H4 (cell line): ENCODE measurements at regions not wholly inside any gene's neighbourhood (a gene's known extent, or its start where the extent isn't known, plus 50 kb on each side); places are given as distances from the start of the nearest gene placed in this dataset.

Source experiments
- DNase-seq: peaks from one replicate; pipeline ENCODE4 v3.0.0-alpha.2; 2015; ENCODE audit warnings: low spot score

GRCh38 chr10:33739031-33739430 lies 404.6 kb upstream of the NRP1 start:
- no peak for DNase-seq

- DNase-seq = no peak
Measured at GRCh38 chr10:33735464-33735923, 401.0 kb upstream of the NRP1 start.

- DNase-seq = no peak
Measured at GRCh38 chr10:33734393-33735155, 400.1 kb upstream of the NRP1 start.

- no peak for DNase-seq
Measured at GRCh38 chr10:33733058-33733457, 398.6 kb upstream of the NRP1 start.

GRCh38 chr10:33732161-33732680 lies 397.8 kb upstream of the NRP1 start:
- no peak for DNase-seq

GRCh38 chr10:33731322-33731721 lies 396.9 kb upstream of the NRP1 start:
- DNase-seq = no peak

GRCh38 chr10:33725430-33725829 lies 391.0 kb upstream of the NRP1 start:
- no peak for DNase-seq

- DNase-seq = no peak
Measured at GRCh38 chr10:33723181-33723580, 388.7 kb upstream of the NRP1 start.

- DNase-seq = peak; percentile 5
Measured at GRCh38 chr10:33722067-33722466, 387.6 kb upstream of the NRP1 start.

GRCh38 chr10:33721509-33721908 lies 387.0 kb upstream of the NRP1 start:
- DNase-seq = no peak

- no peak for DNase-seq
Measured at GRCh38 chr10:33720161-33720560, 385.7 kb upstream of the NRP1 start.

- DNase-seq = peak; percentile 3
Measured at GRCh38 chr10:33719005-33719703, 384.7 kb upstream of the NRP1 start.

GRCh38 chr10:33716501-33717267 lies 382.2 kb upstream of the NRP1 start:
- DNase-seq = no peak

- DNase-seq = no peak
Measured at GRCh38 chr10:33715303-33715975, 381.0 kb upstream of the NRP1 start.

- no peak for DNase-seq
Measured at GRCh38 chr10:33712825-33713224, 378.4 kb upstream of the NRP1 start.

GRCh38 chr10:33710006-33710405 lies 375.5 kb upstream of the NRP1 start:
- DNase-seq = no peak

GRCh38 chr10:33709008-33709753 lies 374.7 kb upstream of the NRP1 start:
- DNase-seq = no peak

GRCh38 chr10:33708561-33708960 lies 374.1 kb upstream of the NRP1 start:
- no peak for DNase-seq

- no peak for DNase-seq
Measured at GRCh38 chr10:33706746-33707145, 372.3 kb upstream of the NRP1 start.

GRCh38 chr10:33706191-33706590 lies 371.7 kb upstream of the NRP1 start:
- no peak for DNase-seq

GRCh38 chr10:33704214-33704830 lies 369.9 kb upstream of the NRP1 start:
- DNase-seq = no peak
